GM12872 (cell line): ENCODE measurements at regions not wholly inside any gene's neighbourhood (a gene's known extent, or its start where the extent isn't known, plus 50 kb on each side); places are given as distances from the start of the nearest gene placed in this dataset.

Experiments
- CTCF ChIP-seq: IDR thresholded peaks from 3 replicates; pipeline ENCODE4 v1.5.1; 2011; ENCODE audit warnings: low read depth, mild to moderate bottlenecking, low read length, moderate library complexity; ENCODE audit not compliant: insufficient read depth

- no peak for TF ChIP-seq CTCF
These were observed 173.3 kb downstream of the FBXO8 start for GRCh38 chr4:174110180-174110579.

GRCh38 chr4:174107746-174108354 is 175.6 kb downstream of the FBXO8 start:
- no peak for TF ChIP-seq CTCF

- no peak for TF ChIP-seq CTCF
These were observed 178.3 kb downstream of the FBXO8 start for GRCh38 chr4:174105202-174105601.

GRCh38 chr4:174100910-174101309 is 182.6 kb downstream of the FBXO8 start:
- no peak for TF ChIP-seq CTCF

GRCh38 chr4:174099712-174100111 is 183.8 kb downstream of the FBXO8 start:
- no peak for TF ChIP-seq CTCF

- no peak for TF ChIP-seq CTCF
These were observed 186.5 kb downstream of the FBXO8 start for GRCh38 chr4:174096999-174097398.

- TF ChIP-seq CTCF, result no peak
These were observed 187.0 kb downstream of the FBXO8 start for GRCh38 chr4:174096456-174096855.
